Raji (cell line): ENCODE measurements at regions not wholly inside any gene's neighbourhood (a gene's known extent, or its start where the extent isn't known, plus 50 kb on each side); places are given as distances from the start of the nearest gene placed in this dataset.

Experiments used
- POLR2A ChIP-seq: IDR thresholded peaks from 2 replicates; pipeline ENCODE4 v1.6.1; 2011; ENCODE audit warnings: low read depth, low read length, control low read depth; ENCODE audit not compliant: insufficient read depth

DNA sequence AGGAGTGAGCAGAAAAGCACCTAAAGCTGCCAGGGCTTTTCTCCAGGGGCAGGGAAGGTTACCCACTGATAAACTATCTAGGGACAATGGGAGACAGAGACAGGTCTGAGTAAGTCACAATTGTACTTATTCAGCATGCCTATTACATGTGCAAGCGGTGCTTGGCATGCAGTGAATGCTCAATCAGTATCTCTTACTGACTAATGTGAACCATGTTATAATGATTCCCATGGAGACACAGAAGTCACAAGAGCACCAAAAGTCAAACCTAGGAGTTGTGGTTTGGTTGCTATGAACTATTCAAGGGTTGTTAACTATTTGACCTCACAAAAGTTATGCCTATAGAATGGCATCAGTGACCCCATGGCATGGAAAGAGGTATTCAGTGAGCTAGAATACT is 50.0 kb upstream of the RASGRP1 start:
- TF ChIP-seq POLR2A = no peak

DNA sequence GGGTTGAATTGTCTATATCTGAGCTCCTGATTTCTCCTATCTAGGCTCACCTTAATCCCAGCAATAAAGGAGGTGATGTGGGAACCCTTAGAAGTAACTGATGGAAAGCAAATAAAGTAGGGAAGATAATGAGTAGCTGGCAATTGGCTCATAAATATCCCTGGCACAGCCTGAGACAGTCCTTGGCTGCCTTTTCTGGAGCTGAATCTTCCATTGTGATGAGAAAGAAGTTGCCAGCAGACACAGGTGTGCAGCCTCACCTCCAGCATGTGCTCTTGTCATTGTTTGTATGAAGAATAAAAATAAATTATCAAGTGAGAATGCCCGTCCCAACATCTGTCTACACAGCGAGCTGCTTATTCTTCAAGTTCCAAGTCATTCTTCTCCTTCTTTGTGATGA is 53.2 kb upstream of the RASGRP1 start:
- TF ChIP-seq POLR2A = no peak

GRCh38 chr15:38618242-38618955 is 53.8 kb upstream of the RASGRP1 start:
- no peak for TF ChIP-seq POLR2A

DNA sequence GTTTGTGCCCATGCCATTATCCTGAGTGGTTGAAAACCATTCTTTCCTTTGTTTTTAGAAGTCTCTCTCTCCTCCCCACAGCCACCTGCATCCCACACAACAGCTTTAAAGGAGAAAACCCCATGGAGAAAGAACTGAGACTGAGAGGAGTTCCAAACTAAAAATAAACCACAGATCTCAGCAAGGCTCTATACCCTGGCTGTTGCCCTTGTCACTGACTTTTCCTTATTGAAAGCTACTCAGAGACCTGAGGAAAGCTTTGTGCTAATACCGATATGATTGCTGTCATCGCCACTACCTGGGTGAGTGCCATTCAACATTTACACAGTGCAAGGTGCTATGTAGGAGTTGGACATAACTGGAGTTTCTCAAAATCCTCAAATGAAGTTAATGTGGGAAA is 55.5 kb upstream of the RASGRP1 start:
- TF ChIP-seq POLR2A = no peak

DNA sequence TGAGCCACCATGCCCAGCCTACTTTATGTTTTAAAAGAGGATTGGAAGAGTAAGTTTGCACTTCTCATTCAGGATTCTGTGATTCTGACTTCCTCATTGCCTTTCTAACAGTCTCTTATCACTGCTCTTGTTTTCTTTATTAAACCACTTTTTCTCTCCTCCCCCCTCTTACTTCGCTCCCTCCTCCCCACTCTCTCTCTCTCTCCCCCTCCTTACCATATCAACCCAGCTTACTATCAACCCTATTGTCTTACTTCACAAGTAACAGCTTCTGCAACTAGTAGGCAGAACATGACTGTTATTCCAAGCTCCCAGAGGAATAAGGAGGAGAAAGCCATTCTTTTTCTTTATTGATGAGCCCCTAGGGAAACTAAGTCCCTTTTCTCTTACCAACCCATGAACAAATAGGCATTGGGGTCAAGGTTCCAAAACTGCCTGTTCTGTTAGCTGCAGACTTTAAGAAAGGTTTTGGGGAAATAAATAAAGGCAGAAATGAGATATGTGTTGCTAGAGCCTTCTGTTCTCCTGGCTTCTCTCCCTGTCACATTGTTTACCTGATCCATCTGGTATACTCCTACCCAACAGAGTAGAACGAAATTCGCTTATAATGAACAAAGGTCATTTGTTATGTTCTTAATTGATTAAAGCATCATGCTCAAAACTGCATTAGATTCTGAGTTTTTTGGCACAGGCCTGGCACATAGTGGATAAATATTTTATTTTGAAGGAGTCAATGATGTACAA is 56.4 kb upstream of the RASGRP1 start:
- TF ChIP-seq POLR2A = no peak

DNA sequence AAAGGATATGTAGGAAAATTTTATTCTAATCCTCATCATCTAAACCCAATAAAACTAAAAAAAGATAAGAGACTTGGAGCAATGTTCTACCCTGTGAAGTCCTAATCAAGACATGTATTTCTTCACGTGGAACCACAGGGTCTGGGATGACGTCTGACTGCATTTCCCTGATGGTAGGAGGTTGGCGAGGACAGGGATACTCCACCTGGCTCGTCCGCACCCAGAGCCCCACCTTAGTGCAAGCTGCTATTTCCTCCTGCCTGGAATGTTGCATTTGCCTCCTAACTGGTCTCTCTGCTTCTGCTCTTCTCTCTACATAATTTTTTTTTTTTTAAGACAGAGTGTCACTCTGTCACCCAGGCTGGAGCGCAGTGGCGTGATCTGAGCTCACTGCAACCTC is 57.7 kb upstream of the RASGRP1 start:
- no peak for TF ChIP-seq POLR2A

- no peak for TF ChIP-seq POLR2A
These were observed 58.3 kb upstream of the RASGRP1 start for GRCh38 chr15:38622908-38623307.

DNA sequence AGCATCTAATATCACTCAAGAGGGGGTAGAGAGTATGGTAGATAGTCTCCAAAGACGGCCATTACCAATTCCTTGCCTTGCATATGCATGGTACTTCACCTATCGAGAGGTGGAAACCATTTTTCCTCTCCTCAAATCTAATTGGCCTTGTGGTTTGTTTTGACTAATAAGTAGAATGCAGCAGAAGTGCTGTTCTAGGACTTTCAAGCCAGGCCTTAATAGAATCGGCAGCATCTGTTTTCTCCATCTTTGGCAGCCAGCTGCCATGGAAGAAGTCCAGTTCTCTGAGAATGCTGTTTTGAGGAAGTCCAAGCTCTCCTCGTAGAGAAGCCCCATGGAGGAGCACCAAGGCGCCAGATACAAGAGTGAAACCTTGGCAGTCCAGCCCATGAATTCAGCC is 59.1 kb upstream of the RASGRP1 start:
- no peak for TF ChIP-seq POLR2A

DNA sequence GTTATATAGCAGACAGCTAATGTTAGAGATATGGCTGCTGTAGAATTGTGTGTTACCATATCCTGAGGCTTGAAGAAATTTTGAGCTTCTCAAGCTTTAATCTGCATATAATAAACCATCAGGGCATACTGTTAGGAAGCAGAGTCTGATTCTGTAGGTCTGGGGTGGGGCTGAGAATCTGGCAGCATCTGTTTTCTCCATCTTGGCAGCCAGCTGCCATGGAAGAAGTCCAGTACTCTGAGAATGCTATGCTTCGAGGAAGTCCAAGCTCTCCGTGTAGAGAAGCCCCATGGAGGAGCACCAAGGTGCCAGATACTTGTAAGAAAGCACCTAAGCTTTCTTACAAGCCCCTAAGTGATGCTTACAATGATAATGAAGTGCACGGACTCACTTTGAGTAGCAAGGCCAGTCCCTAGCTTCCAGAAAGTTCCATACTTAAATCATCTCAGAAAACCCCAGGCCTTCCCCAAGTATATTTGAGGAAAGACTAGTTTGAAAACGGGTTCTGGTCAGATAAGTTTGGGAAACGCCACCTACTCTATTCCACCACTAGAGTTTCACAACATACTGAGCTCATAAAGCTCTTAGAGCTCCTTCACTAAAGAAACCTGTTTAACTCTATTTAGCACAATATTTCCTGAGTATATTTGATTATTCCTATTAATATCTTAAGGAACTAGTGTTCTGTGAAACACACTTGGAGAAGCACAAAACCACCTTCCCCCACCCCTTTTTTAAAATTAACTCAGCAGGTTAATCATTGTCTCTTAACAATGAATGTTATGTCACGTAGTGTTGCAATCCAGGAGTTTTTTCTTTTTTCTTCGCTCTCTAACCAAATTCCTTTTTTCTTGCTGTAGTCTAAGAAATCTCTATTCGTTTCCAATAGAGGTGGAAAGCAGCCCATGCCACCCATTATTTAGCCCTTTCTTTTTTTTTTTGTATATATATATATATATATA is 59.9 kb upstream of the RASGRP1 start:
- TF ChIP-seq POLR2A = no peak

GRCh38 chr15:38625886-38626285 is 61.3 kb upstream of the RASGRP1 start:
- TF ChIP-seq POLR2A = no peak

GRCh38 chr15:38626443-38627050 is 61.9 kb upstream of the RASGRP1 start:
- no peak for TF ChIP-seq POLR2A

DNA sequence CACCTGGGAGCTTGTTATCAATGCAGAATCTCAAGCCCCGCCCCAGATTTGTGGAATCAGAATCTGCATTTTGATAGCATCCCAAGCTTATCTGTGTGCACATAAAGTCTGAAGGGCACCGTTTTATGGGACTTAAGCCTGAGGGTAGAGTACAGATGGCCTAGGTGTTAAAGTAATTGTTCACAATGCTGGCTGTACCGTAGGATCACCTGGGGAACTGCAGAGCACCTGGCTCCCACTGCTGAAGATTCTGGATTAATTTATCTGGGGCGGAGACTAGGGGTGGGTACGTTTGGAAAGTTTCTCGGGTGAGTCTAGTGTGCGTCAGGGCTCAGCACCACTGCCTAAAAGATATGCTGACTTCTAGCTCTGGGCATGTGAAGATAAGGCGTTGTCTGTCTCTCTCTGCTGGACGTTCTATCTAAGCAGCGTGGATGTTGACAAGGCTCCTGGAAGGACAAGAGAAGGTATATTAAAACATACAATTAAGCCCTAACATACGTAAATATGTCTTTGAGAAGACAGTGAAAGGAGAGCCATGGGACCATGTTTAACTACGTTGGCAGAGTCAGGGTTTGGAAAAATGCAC is 63.2 kb upstream of the RASGRP1 start:
- TF ChIP-seq POLR2A = no peak

DNA sequence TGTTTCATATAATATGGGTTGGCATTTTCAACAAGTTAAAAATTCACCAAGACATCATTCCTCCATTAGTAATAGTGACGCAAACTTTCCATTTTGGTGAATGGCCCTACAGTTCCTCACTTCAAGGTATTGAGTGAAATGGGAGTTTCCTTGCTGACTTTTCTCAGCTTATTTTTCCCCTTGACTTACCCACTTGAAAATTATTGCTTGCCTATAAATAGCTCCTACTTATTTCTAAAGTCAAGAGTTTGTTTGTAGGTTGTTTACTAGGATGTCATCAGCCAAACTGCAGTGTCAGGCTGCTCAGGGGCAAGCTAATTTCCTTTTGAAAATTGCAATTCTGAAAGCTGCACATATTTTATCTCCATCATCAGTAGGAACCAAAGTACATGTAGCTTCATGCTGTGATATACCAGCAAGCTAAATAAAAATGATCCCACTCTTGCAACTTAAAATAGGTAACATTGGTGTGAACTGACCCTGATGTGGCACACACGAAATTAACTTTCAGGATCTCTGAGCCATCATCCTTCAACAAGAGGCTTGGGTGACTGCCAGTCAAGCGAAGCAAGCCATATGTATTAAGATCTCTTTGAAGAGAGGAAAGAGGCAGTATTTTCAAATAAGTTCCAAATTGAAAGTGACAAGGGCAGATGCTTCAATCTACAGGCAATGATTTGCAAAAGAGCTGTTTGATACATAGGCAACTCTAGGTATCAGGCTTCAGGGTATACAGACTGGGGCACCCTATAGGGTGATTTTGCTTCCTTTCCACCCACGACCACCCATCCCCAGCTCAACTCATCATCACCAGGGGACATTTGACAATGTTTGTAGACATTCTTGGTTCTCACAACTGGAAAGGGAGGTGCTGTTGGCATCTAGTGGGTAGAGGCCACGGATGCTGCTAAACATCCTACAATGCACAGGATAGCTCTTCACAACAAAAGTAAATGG is 66.8 kb upstream of the RASGRP1 start:
- no peak for TF ChIP-seq POLR2A

- TF ChIP-seq POLR2A = no peak
These were observed 70.6 kb upstream of the RASGRP1 start for GRCh38 chr15:38635170-38635569.
